ENCODE measurements at regions not wholly inside any gene's neighbourhood (a gene's known extent, or its start where the extent isn't known, plus 50 kb on each side); places are given as distances from the start of the nearest gene placed in this dataset.
A peak's percentile ranks its signal among the peaks of the same experiment; 100 is the strongest.

DNA sequence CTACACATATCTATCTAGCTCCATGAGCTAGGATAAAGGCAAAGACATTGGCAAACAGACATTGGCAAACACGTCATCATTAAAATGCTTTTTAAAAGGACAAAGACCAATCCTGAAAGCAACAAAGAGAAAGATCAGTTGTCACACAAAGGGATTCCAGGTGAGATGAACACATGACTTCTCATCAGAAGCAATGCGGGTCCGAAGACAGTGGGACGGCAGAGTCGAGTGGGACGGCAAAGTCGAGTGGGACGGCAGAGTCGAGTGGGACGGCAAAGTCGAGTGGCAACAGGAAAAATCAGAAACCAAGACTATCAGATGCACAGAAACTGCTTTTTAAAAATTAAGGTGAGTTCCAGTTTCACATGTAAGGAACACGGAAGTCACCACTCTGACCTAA lies 609.5 kb downstream of the BRD1 start:
- Histone ChIP-seq H3K36me3 (ENCODE audit: control insufficient read depth in 2 of 2, extremely low read depth in 1 of 2, insufficient read depth in 1 of 2, low read length in 1 of 2) (no peaks in the 10 kb centered on the region), H3K4me1 (ENCODE audit: control insufficient read depth in 1 of 2, extremely low read depth in 1 of 2, insufficient read depth in 2 of 2, low read length in 2 of 2) (no peaks in the 10 kb centered on the region), H3K27ac (ENCODE audit: low read length) (no peak overlapping the region), H3K9me3 (no peaks in the 10 kb centered on the region), H3K4me3 (ENCODE audit: control insufficient read depth in 1 of 2, extremely low read depth in 1 of 2, low read length in 1 of 2) (no peak overlapping the region), H3K27me3 (replicated peaks in 1 of 2; ENCODE audit: control insufficient read depth in 2 of 2, extremely low read depth in 1 of 2, insufficient read depth in 2 of 2, low read length in 1 of 2) (peaks cover 0 to 22% of the 10 kb centered on the region in 2 experiments)
- peaks cover 6 to 18% (median 18%) of the 10 kb centered on the region in 3 donors for H3K9me3 Mint-ChIP-seq
- POLR2A ChIA-PET = no interaction called here
- H3K4me3 Mint-ChIP-seq = no peak overlapping the region
- CTCF ChIA-PET = no interaction called here
- H3K36me3 Mint-ChIP-seq = no peaks in the 10 kb centered on the region
- WGBS (ENCODE audit: insufficient coverage) = 89% methylated on average over 11 of the region's 12 CpGs
- no peak overlapping the region for H3K27ac Mint-ChIP-seq
- DNase-seq (no peak), ATAC-seq (replicated peaks in 1 of 4) (no peak)
- H3K4me1 Mint-ChIP-seq = no peaks in the 10 kb centered on the region
- H3K27me3 Mint-ChIP-seq = peaks cover 43 to 49% of the 10 kb centered on the region in 2 donors

DNA sequence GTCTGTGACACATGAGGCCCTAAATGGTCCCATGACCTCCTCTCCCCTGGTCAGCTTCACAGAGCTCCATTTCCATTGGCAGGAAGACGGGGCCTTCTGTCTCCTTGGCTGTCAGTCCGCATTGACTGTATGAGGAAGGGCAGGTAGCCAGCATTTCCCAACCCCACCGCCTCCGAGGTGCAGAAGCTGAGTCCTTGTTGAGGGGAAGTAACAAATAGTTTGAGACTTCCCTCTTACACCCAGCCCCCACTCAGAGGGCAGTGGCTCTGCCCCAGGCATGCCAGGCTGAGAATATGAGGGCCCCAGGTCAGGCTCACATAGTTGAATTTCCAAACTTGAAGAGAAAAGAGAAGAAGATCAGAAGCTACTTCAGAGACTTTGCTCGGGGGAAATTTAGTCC lies 611.1 kb downstream of the BRD1 start:
- Mint-ChIP-seq H3K27me3 (peaks cover 38 to 51% of the 10 kb centered on the region in 2 donors), H3K9me3 (peaks cover 6 to 18% (median 18%) of the 10 kb centered on the region in 3 donors), H3K27ac (no peak overlapping the region), H3K4me1 (no peaks in the 10 kb centered on the region), H3K36me3 (no peaks in the 10 kb centered on the region), H3K4me3 (no peak overlapping the region)
- ATAC-seq (replicated peaks in 1 of 4) (no peak), DNase-seq (peak in 1 of 35 experiments; percentile 17)
- no CpG with 5 or more reads among the region's 5 CpGs for WGBS (ENCODE audit: insufficient coverage)
- Histone ChIP-seq H3K9me3 (no peaks in the 10 kb centered on the region), H3K27ac (ENCODE audit: low read length) (no peak overlapping the region), H3K4me1 (ENCODE audit: control insufficient read depth in 1 of 2, extremely low read depth in 1 of 2, insufficient read depth in 2 of 2, low read length in 2 of 2) (no peaks in the 10 kb centered on the region), H3K4me3 (ENCODE audit: control insufficient read depth in 1 of 2, extremely low read depth in 1 of 2, low read length in 1 of 2) (no peak overlapping the region), H3K27me3 (replicated peaks in 1 of 2; ENCODE audit: control insufficient read depth in 2 of 2, extremely low read depth in 1 of 2, insufficient read depth in 2 of 2, low read length in 1 of 2) (peaks cover 0 to 24% of the 10 kb centered on the region in 2 experiments), H3K36me3 (ENCODE audit: control insufficient read depth in 2 of 2, extremely low read depth in 1 of 2, insufficient read depth in 1 of 2, low read length in 1 of 2) (no peaks in the 10 kb centered on the region)
- ChIA-PET CTCF (no interaction called here), POLR2A (no interaction called here)

DNA sequence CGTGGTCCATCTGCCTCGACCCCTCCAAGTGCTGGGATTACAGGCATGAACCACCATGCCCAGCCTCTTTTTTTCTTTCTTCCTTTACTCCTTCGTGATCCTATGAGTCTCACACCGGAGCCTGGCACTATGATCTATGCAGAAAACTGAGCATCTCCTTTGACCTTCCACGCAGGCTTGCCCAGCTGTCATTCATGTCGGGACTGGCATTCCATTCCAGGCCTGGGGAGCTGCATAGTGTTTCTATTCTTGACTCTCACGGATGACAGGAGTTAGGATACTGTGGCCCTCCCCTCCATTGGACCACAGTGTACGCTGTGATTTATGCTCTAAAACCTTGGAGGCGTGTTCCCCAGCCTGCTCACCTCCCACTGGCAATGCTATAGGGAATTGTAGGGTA lies 611.8 kb downstream of the BRD1 start:
- peak in 1 of 35 experiments; percentile 7 for DNase-seq
- Mint-ChIP-seq H3K27me3 (peaks cover 34 to 51% of the 10 kb centered on the region in 2 donors), H3K9me3 (peaks cover 6 to 18% (median 18%) of the 10 kb centered on the region in 3 donors)

DNA sequence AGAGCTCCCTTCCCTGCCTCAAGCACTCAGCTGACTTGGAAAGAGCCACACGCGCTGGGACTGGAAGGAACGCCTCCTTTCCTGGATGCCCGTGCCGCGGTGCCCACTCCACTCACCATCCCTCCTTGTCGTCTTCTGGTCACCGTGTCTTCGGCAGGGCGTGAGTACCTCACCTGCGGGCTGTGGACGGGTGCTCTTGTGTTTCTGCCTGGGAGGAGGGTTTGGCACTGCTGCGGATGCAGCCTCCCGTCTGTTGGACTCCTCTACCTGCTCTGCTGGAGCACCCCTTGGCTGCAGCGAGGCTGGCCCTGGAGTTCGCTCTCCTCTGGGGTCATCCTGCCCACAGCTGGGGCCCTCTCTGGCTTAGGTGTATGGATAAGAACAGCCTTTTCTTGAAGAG lies 612.7 kb downstream of the BRD1 start:
- ATAC-seq (replicated peaks in 1 of 4) (no peak), DNase-seq (peak in 2 of 35 experiments; percentile 8 to 21)
- H3K4me1 Mint-ChIP-seq = no peaks in the 10 kb centered on the region
- H3K36me3 Mint-ChIP-seq = no peaks in the 10 kb centered on the region
- no peak overlapping the region for H3K4me3 Mint-ChIP-seq
- 95% methylated on average over 8 of the region's 16 CpGs for WGBS (ENCODE audit: insufficient coverage)
- Histone ChIP-seq H3K27ac (ENCODE audit: low read length) (no peak overlapping the region), H3K9me3 (no peaks in the 10 kb centered on the region), H3K36me3 (ENCODE audit: control insufficient read depth in 2 of 2, extremely low read depth in 1 of 2, insufficient read depth in 1 of 2, low read length in 1 of 2) (no peaks in the 10 kb centered on the region), H3K4me3 (ENCODE audit: control insufficient read depth in 1 of 2, extremely low read depth in 1 of 2, low read length in 1 of 2) (no peak overlapping the region), H3K4me1 (ENCODE audit: control insufficient read depth in 1 of 2, extremely low read depth in 1 of 2, insufficient read depth in 2 of 2, low read length in 2 of 2) (no peaks in the 10 kb centered on the region), H3K27me3 (replicated peaks in 1 of 2; ENCODE audit: control insufficient read depth in 2 of 2, extremely low read depth in 1 of 2, insufficient read depth in 2 of 2, low read length in 1 of 2) (peaks cover 0 to 27% of the 10 kb centered on the region in 2 experiments)
- H3K9me3 Mint-ChIP-seq = peaks cover 6 to 18% (median 18%) of the 10 kb centered on the region in 3 donors
- H3K27me3 Mint-ChIP-seq = peaks cover 31 to 48% of the 10 kb centered on the region in 2 donors
- ChIA-PET CTCF (no interaction called here), POLR2A (no interaction called here)
- H3K27ac Mint-ChIP-seq = no peak overlapping the region

More for the DNA sequence above, 611.8 kb downstream of the BRD1 start:
- ChIA-PET POLR2A (no interaction called here), CTCF (no interaction called here)
- Histone ChIP-seq H3K4me3 (ENCODE audit: control insufficient read depth in 1 of 2, extremely low read depth in 1 of 2, low read length in 1 of 2) (no peak overlapping the region), H3K27ac (ENCODE audit: low read length) (no peak overlapping the region), H3K9me3 (no peaks in the 10 kb centered on the region), H3K4me1 (ENCODE audit: control insufficient read depth in 1 of 2, extremely low read depth in 1 of 2, insufficient read depth in 2 of 2, low read length in 2 of 2) (no peaks in the 10 kb centered on the region), H3K36me3 (ENCODE audit: control insufficient read depth in 2 of 2, extremely low read depth in 1 of 2, insufficient read depth in 1 of 2, low read length in 1 of 2) (no peaks in the 10 kb centered on the region), H3K27me3 (replicated peaks in 1 of 2; ENCODE audit: control insufficient read depth in 2 of 2, extremely low read depth in 1 of 2, insufficient read depth in 2 of 2, low read length in 1 of 2) (peaks cover 0 to 27% of the 10 kb centered on the region in 2 experiments)
- H3K36me3 Mint-ChIP-seq = no peaks in the 10 kb centered on the region
- H3K4me1 Mint-ChIP-seq = no peaks in the 10 kb centered on the region
- WGBS (ENCODE audit: insufficient coverage) = 86% methylated on average over 6 of the region's 9 CpGs
- no peak overlapping the region for H3K27ac Mint-ChIP-seq
- ATAC-seq (replicated peaks in 1 of 4) = no peak
- no peak overlapping the region for H3K4me3 Mint-ChIP-seq

DNA sequence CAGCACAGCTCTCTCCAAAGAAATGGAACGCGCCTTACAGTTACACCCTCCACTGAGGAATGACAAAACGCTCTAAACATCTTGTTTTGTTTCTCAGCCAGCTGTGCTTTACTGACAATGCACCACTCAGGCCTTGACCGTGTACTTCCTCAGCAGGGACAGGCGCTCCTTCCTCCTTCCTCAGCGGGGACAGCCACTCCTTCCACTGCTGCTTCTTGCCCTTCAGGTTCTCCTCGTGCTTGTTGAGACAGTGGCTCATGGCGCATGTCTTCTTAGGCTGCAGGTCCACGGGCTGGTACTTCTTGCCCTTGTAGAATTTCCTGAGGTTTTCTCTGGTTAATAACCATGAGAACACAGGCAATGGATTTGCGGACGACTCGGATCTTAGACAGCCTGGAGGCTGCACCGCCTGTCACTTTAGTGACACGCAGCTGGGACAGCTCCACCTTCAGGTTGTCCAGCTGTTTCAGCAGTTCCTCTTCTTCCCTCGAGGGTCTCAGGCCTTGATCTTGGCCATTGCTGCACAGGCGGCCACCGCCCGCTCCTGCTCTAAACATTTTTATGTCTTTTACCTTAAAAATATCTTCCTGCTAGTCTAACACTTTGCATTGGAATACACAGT lies 613.8 kb downstream of the BRD1 start:
- no peak for ATAC-seq (replicated peaks in 1 of 4)
- no peak overlapping the region for H3K27ac ChIP-seq (ENCODE audit: low read length)
- 64% methylated on average over 16 of the region's 18 CpGs for WGBS (ENCODE audit: insufficient coverage)
- ChIA-PET POLR2A (no interaction called here), CTCF (no interaction called here)
- H3K9me3 ChIP-seq = no peaks in the 10 kb centered on the region
- Mint-ChIP-seq H3K36me3 (no peaks in the 10 kb centered on the region), H3K27me3 (peaks cover 27 to 40% of the 10 kb centered on the region in 2 donors), H3K27ac (no peak overlapping the region), H3K4me1 (no peaks in the 10 kb centered on the region), H3K9me3 (peaks cover 6 to 12% (median 10%) of the 10 kb centered on the region in 3 donors), H3K4me3 (no peak overlapping the region)
- peak in 1 of 35 experiments; percentile 4 for DNase-seq
- no peaks in the 10 kb centered on the region for H3K36me3 ChIP-seq (ENCODE audit: control insufficient read depth in 2 of 2, extremely low read depth in 1 of 2, insufficient read depth in 1 of 2, low read length in 1 of 2)
- H3K4me3 ChIP-seq (ENCODE audit: control insufficient read depth in 1 of 2, extremely low read depth in 1 of 2, low read length in 1 of 2) = no peak overlapping the region
- H3K4me1 ChIP-seq (ENCODE audit: control insufficient read depth in 1 of 2, extremely low read depth in 1 of 2, insufficient read depth in 2 of 2, low read length in 2 of 2) = no peaks in the 10 kb centered on the region
- H3K27me3 ChIP-seq (replicated peaks in 1 of 2; ENCODE audit: control insufficient read depth in 2 of 2, extremely low read depth in 1 of 2, insufficient read depth in 2 of 2, low read length in 1 of 2) = peaks cover 0 to 30% of the 10 kb centered on the region in 2 experiments

DNA sequence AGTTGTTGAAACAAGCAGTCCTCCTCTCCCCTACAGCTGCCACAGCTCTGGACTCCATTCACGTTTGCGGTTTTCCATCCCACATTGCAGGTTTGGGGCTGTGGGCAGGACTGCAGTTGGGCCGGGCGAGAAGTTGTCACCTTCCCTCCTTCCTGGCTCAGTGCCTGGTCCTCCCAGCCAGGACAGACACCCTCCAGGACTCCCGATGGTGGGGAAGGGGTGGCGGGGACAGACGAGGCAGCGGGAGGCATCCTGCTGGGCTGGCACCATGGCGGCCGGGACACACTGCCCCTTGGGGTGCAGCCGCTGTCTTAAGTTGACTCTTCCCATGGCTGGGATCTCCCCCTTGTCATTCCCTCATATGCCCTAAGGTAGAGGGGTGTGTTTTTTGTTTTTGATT lies 615.2 kb downstream of the BRD1 start:
- WGBS (ENCODE audit: insufficient coverage) = 83% methylated on average over 5 of the region's 11 CpGs
- Mint-ChIP-seq H3K4me3 (no peak overlapping the region), H3K9me3 (peaks cover 0 to under 1% (median 0%) of the 10 kb centered on the region in 3 donors), H3K27me3 (peaks cover 20 to 27% of the 10 kb centered on the region in 2 donors), H3K4me1 (no peaks in the 10 kb centered on the region), H3K36me3 (no peaks in the 10 kb centered on the region), H3K27ac (no peak overlapping the region)
- Histone ChIP-seq H3K4me3 (ENCODE audit: control insufficient read depth in 1 of 2, extremely low read depth in 1 of 2, low read length in 1 of 2) (no peak overlapping the region), H3K4me1 (ENCODE audit: control insufficient read depth in 1 of 2, extremely low read depth in 1 of 2, insufficient read depth in 2 of 2, low read length in 2 of 2) (no peaks in the 10 kb centered on the region), H3K9me3 (no peaks in the 10 kb centered on the region), H3K27ac (ENCODE audit: low read length) (no peak overlapping the region), H3K36me3 (ENCODE audit: control insufficient read depth in 2 of 2, extremely low read depth in 1 of 2, insufficient read depth in 1 of 2, low read length in 1 of 2) (no peaks in the 10 kb centered on the region), H3K27me3 (replicated peaks in 1 of 2; ENCODE audit: control insufficient read depth in 2 of 2, extremely low read depth in 1 of 2, insufficient read depth in 2 of 2, low read length in 1 of 2) (peaks cover 0 to 27% of the 10 kb centered on the region in 2 experiments)
- CTCF ChIA-PET = no interaction called here
- DNase-seq (peak in 2 of 35 experiments; percentile 3 to 11), ATAC-seq (replicated peaks in 1 of 4) (no peak)
- POLR2A ChIA-PET = no interaction called here

All from T-cell (primary cell).